Sigmoid colon (tissue), 6 donors: ENCODE measurements at regions not wholly inside any gene's neighbourhood (a gene's known extent, or its start where the extent isn't known, plus 50 kb on each side); places are given as distances from the start of the nearest gene placed in this dataset.

Experiments
- DNase-seq: peaks from one replicate; pipeline ENCODE4 v3.0.0-alpha.2; 2019
- H3K27ac ChIP-seq, 4 donors: fragments of 200-600 bp; sonication (generic); one replicate each; pipeline ENCODE4 v1.5.1; 2016 to 2019; ENCODE audit warnings: mild to moderate bottlenecking in 1 of 4
- H3K27me3 ChIP-seq, 3 donors: fragments of 200-600 bp; sonication (generic); one replicate each; pipeline ENCODE4 v1.5.1; 2019; ENCODE audit warnings: mild to moderate bottlenecking in 1 of 3
- H3K36me3 ChIP-seq, 4 donors: fragments of 200-600 bp; sonication (generic); one replicate each; pipeline ENCODE4 v1.5.1; 2016 to 2019
- H3K4me1 ChIP-seq, 4 donors: fragments of 200-600 bp; sonication (generic); one replicate each; pipeline ENCODE4 v1.5.1; 2017 to 2019
- H3K4me3 ChIP-seq, 4 donors: fragments of 200-600 bp; sonication (generic); one replicate each; pipeline ENCODE4 v1.5.1; 2017 to 2019; ENCODE audit warnings: mild to moderate bottlenecking in 2 of 4, moderate library complexity in 1 of 4
- H3K9me3 ChIP-seq, 4 donors: fragments of 200-600 bp in 3 of 4; sonication (generic) in 3 of 4; one replicate each; pipeline versions ENCODE4 v1.5.1 to v1.6.1; 2013 to 2019
- EP300 ChIP-seq, 4 donors: sonication (generic); formaldehyde crosslinking; IDR thresholded peaks; one replicate each; pipeline ENCODE4 v1.6.1; 2017; ENCODE audit warnings: antibody characterized with exemption in 4 of 4
- POLR2A ChIP-seq, 2 donors: fragments of 450-650 bp; IDR thresholded peaks; one replicate each; pipeline ENCODE4 v1.6.1; 2016; ENCODE audit warnings: antibody characterized with exemption in 2 of 2, mild to moderate bottlenecking in 2 of 2, moderate library complexity in 2 of 2
- POLR2AphosphoS5 ChIP-seq, 4 donors: sonication (generic); formaldehyde crosslinking; IDR thresholded peaks; one replicate each; pipeline ENCODE4 v1.6.1; 2017; ENCODE audit warnings: antibody characterized with exemption in 4 of 4
- WGBS, 2 donors: extraction: QIAGEN DNeasy Blood & Tissue Kit; methylation state at CpG; one replicate each; pipeline ENCODE4 v1.1.7; 2013; 5-methylcytosine and 5-hydroxymethylcytosine counted together
- intact Hi-C: fragments of 100-400 bp; cut with DNase I; formaldehyde crosslinking; loops from one replicate; pipeline ENCODE4 v1.15.1; 2023
- TF ChIP-seq, protein P1 (sequence below), 4 experiments: fragments of 450-650 bp in 3 of 4; fragments of 200-600 bp in 1 of 4; IDR thresholded peaks; one replicate each; pipeline ENCODE4 v1.5.1; 2016 to 2019; ENCODE audit warnings: antibody characterized with exemption in 4 of 4, mild to moderate bottlenecking in 3 of 4, moderate library complexity in 2 of 4
- donor health status: healthy with polysubstance abuse.
- donor health status: healthy.

GRCh38 chr11:42249956-42250355 is 790.5 kb upstream of the LRRC4C start:
- H3K27me3 ChIP-seq: no peaks in the 10 kb centered on the region
- no peaks in the 10 kb centered on the region for H3K4me1 ChIP-seq
- TF ChIP-seq POLR2AphosphoS5 (IDR thresholded peaks at IDR 0.05) (no peak), POLR2A (IDR thresholded peaks at IDR 0.05) (no peak), EP300 (IDR thresholded peaks at IDR 0.05) (no peak)
- TF ChIP-seq, protein P1, sequence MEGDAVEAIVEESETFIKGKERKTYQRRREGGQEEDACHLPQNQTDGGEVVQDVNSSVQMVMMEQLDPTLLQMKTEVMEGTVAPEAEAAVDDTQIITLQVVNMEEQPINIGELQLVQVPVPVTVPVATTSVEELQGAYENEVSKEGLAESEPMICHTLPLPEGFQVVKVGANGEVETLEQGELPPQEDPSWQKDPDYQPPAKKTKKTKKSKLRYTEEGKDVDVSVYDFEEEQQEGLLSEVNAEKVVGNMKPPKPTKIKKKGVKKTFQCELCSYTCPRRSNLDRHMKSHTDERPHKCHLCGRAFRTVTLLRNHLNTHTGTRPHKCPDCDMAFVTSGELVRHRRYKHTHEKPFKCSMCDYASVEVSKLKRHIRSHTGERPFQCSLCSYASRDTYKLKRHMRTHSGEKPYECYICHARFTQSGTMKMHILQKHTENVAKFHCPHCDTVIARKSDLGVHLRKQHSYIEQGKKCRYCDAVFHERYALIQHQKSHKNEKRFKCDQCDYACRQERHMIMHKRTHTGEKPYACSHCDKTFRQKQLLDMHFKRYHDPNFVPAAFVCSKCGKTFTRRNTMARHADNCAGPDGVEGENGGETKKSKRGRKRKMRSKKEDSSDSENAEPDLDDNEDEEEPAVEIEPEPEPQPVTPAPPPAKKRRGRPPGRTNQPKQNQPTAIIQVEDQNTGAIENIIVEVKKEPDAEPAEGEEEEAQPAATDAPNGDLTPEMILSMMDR (IDR thresholded peaks at IDR 0.05): no peak
- H3K4me3 ChIP-seq: no peak overlapping the region
- no peak for DNase-seq
- H3K36me3 ChIP-seq: no peaks in the 10 kb centered on the region
- intact Hi-C loops: no loop called here
- H3K27ac ChIP-seq: no peak overlapping the region
- H3K9me3 ChIP-seq: no peaks in the 10 kb centered on the region
- WGBS, 2 donors: 86 to 90% methylated on average over 2 of the region's 2 CpGs

DNA sequence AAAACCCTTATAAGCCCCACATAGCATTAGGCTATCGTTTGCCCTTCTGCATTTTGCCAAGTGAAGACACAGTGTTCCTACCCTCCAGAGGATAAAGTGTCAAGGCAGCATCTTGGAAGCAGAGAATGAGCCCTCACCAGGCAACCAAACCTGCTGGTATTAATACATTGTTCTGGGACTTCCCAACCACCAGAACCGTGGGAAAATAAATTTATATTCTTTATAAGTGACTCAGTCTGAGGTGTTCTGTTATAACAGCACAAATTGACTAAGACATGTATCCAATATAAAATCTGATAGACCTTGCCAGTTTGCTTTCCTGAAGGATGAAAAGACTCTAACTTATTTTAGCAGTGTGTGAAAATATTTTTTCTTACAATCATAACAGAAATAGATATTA is 792.5 kb upstream of the LRRC4C start:
- Histone ChIP-seq H3K27me3 (no peaks in the 10 kb centered on the region), H3K27ac (no peak overlapping the region), H3K9me3 (no peaks in the 10 kb centered on the region), H3K36me3 (no peaks in the 10 kb centered on the region), H3K4me1 (no peaks in the 10 kb centered on the region), H3K4me3 (no peak overlapping the region)
- DNase-seq: no peak
- WGBS, 2 donors: 56 to 64% methylated on average over 2 of the region's 2 CpGs
- intact Hi-C loops: no loop called here
- TF ChIP-seq, protein P1 (IDR thresholded peaks at IDR 0.05): no peak
- no peak for TF ChIP-seq EP300 (IDR thresholded peaks at IDR 0.05)

DNA sequence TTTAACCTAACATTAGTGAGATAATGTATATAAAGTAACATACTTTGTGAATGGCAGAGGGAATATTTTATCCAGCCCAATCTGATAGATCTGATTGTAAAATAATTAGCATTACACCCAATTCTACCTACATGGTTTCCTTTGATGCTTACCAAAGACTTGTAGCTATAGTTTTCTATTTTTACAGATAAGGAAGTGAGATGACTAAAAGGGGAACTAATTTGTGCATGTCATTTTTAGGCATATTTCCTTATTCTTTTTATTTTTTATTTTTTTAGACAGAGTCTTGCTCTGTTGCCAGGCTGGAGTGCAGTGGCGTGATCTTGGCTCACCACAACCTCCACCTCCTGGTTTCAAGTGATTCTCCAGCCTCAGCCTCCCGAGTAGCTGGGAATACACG is 793.7 kb upstream of the LRRC4C start:
- intact Hi-C loops: no loop called here
- no peaks in the 10 kb centered on the region for H3K4me1 ChIP-seq
- DNase-seq: no peak
- H3K9me3 ChIP-seq: no peaks in the 10 kb centered on the region
- no peaks in the 10 kb centered on the region for H3K36me3 ChIP-seq
- TF ChIP-seq POLR2A (IDR thresholded peaks at IDR 0.05) (no peak), POLR2AphosphoS5 (IDR thresholded peaks at IDR 0.05) (no peak), EP300 (IDR thresholded peaks at IDR 0.05) (no peak)
- TF ChIP-seq, protein P1 (IDR thresholded peaks at IDR 0.05): no peak
- H3K4me3 ChIP-seq: no peak overlapping the region
- WGBS, 2 donors: 45 to 46% methylated on average over 3 of the region's 3 CpGs
- H3K27ac ChIP-seq: no peak overlapping the region
- H3K27me3 ChIP-seq: no peaks in the 10 kb centered on the region

DNA sequence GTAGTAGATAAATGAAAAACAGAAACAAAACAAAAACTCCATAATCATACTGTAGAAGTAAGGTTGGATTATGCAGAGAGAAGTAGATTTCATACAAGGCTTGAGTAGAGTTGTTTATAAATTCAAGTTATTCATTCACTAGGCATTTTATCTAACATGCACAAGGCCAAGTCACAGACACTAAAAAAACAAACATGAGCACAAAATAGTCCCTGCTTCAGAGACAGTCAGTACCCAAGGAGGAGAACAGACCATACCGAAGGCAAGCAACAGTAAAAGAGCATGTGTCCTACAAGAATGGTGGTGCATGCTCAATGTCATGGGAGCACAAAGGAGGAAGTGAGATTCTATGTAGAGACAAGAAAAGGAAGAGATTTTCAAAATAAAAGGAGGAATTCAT is 796.5 kb upstream of the LRRC4C start:
- DNase-seq: no peak
- Histone ChIP-seq H3K4me3 (no peak overlapping the region), H3K36me3 (no peaks in the 10 kb centered on the region), H3K27ac (no peak overlapping the region), H3K9me3 (no peaks in the 10 kb centered on the region), H3K4me1 (peaks cover 0 to 2% (median 0%) of the 10 kb centered on the region in 4 donors), H3K27me3 (no peaks in the 10 kb centered on the region)
- WGBS, 2 donors: 77 to 87% methylated on average over 1 of the region's 1 CpG
- TF ChIP-seq POLR2AphosphoS5 (IDR thresholded peaks at IDR 0.05) (no peak), EP300 (IDR thresholded peaks at IDR 0.05) (no peak), POLR2A (IDR thresholded peaks at IDR 0.05) (no peak)
- TF ChIP-seq, protein P1 (IDR thresholded peaks at IDR 0.05): no peak
- intact Hi-C loops: no loop called here

DNA sequence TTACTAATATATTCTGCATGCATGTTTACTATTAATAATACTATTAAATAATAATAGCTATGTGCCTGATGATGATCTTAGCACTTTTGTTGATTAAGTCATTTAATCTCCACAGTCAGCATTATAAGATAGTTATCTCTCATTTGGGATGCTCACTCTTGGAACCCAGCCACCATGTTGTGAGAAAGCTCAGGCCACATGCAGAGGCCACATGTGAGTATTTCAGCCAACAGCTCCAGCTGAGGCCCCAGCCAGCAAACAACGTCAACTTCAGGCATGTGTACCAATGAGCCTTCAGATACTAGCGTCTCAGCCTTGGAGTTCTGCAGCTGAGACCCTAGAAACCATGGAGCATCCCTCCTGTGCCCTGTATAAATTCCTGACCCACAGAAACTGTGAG is 798.1 kb upstream of the LRRC4C start:
- H3K36me3 ChIP-seq: no peaks in the 10 kb centered on the region
- no peak overlapping the region for H3K4me3 ChIP-seq
- no peaks in the 10 kb centered on the region for H3K27me3 ChIP-seq
- DNase-seq: no peak
- TF ChIP-seq POLR2A (IDR thresholded peaks at IDR 0.05) (no peak), EP300 (IDR thresholded peaks at IDR 0.05) (no peak), POLR2AphosphoS5 (IDR thresholded peaks at IDR 0.05) (no peak)
- TF ChIP-seq, protein P1 (IDR thresholded peaks at IDR 0.05): no peak
- peaks cover 0 to 5% (median 2%) of the 10 kb centered on the region in 4 donors for H3K4me1 ChIP-seq
- intact Hi-C loops: no loop called here
- 36 to 37% methylated on average over 2 of the region's 2 CpGs for WGBS, 2 donors
- H3K27ac ChIP-seq: no peak overlapping the region
- no peaks in the 10 kb centered on the region for H3K9me3 ChIP-seq
